ENCODE measurements at regions not wholly inside any gene's neighbourhood (a gene's known extent, or its start where the extent isn't known, plus 50 kb on each side); places are given as distances from the start of the nearest gene placed in this dataset.
"Not testable (repeated sequence)": the region's sequence is repeated elsewhere in the genome, so short reads cannot be mapped to it uniquely, and the experiment has no call there.

GRCh38 chr5:42225009-42225408, 198.2 kb upstream of the GHR start:
- Mint-ChIP-seq H3K9me3 (no peaks in the 10 kb centered on the region), H3K27ac (no peak overlapping the region), H3K4me3 (no peak overlapping the region), H3K4me1 (ENCODE audit: low read depth) (no peaks in the 10 kb centered on the region), H3K36me3 (ENCODE audit: low read depth) (no peaks in the 10 kb centered on the region), H3K27me3 (ENCODE audit: insufficient read depth) (no peaks in the 10 kb centered on the region)
- no peak for DNase-seq (ENCODE audit: low spot score)
- intact Hi-C loops (cut with micrococcal nuclease): no loop called here

- no peak for DNase-seq (ENCODE audit: low spot score)
- intact Hi-C loops (cut with micrococcal nuclease): no loop called here
- H3K27me3 Mint-ChIP-seq (ENCODE audit: insufficient read depth): no peaks in the 10 kb centered on the region
- H3K36me3 Mint-ChIP-seq (ENCODE audit: low read depth): no peaks in the 10 kb centered on the region
- H3K4me3 Mint-ChIP-seq: no peak overlapping the region
- H3K27ac Mint-ChIP-seq: no peak overlapping the region
- no peaks in the 10 kb centered on the region for H3K4me1 Mint-ChIP-seq (ENCODE audit: low read depth)
- H3K9me3 Mint-ChIP-seq: no peaks in the 10 kb centered on the region
These were observed 195.0 kb upstream of the GHR start for GRCh38 chr5:42228279-42228678.

- DNase-seq (ENCODE audit: low spot score): no peak
- H3K9me3 Mint-ChIP-seq: no peaks in the 10 kb centered on the region
- no peak overlapping the region for H3K27ac Mint-ChIP-seq
- H3K36me3 Mint-ChIP-seq (ENCODE audit: low read depth): no peaks in the 10 kb centered on the region
- no peaks in the 10 kb centered on the region for H3K4me1 Mint-ChIP-seq (ENCODE audit: low read depth)
- intact Hi-C loops (cut with micrococcal nuclease): no loop called here
- no peak overlapping the region for H3K4me3 Mint-ChIP-seq
- H3K27me3 Mint-ChIP-seq (ENCODE audit: insufficient read depth): no peaks in the 10 kb centered on the region
These were observed 192.4 kb upstream of the GHR start for GRCh38 chr5:42230839-42231238.

DNA sequence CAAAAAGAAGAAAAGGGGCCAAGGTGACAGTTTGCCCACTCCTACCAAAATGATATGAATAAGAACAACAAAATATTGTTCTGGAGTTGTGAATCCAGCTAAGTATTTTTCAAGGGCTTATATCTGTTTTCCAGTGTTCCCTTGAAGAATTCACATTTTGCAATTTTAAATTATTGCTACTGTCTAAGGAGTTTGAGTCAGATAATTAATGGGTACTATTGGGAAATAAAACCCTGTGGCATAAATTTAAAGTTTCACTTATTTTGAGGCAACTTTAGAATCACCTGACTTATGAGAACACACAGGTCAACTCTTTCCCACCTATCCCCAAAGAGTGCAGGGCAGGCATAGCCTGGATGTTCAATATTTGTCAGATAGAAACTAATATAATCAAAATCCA, 188.0 kb upstream of the GHR start:
- no peaks in the 10 kb centered on the region for H3K4me1 Mint-ChIP-seq (ENCODE audit: low read depth)
- intact Hi-C loops (cut with micrococcal nuclease): no loop called here
- H3K27ac Mint-ChIP-seq: no peak overlapping the region
- H3K4me3 Mint-ChIP-seq: no peak overlapping the region
- H3K36me3 Mint-ChIP-seq (ENCODE audit: low read depth): no peaks in the 10 kb centered on the region
- H3K27me3 Mint-ChIP-seq (ENCODE audit: insufficient read depth): no peaks in the 10 kb centered on the region
- H3K9me3 Mint-ChIP-seq: no peaks in the 10 kb centered on the region
- no peak for DNase-seq (ENCODE audit: low spot score)

- H3K27ac Mint-ChIP-seq: no peak overlapping the region
- no peaks in the 10 kb centered on the region for H3K9me3 Mint-ChIP-seq
- H3K27me3 Mint-ChIP-seq (ENCODE audit: insufficient read depth): no peaks in the 10 kb centered on the region
- DNase-seq (ENCODE audit: low spot score): no peak
- H3K36me3 Mint-ChIP-seq (ENCODE audit: low read depth): no peaks in the 10 kb centered on the region
- H3K4me1 Mint-ChIP-seq (ENCODE audit: low read depth): no peaks in the 10 kb centered on the region
- intact Hi-C loops (cut with micrococcal nuclease): no loop called here
- no peak overlapping the region for H3K4me3 Mint-ChIP-seq
These were observed 187.4 kb upstream of the GHR start for GRCh38 chr5:42235837-42236236.

DNA sequence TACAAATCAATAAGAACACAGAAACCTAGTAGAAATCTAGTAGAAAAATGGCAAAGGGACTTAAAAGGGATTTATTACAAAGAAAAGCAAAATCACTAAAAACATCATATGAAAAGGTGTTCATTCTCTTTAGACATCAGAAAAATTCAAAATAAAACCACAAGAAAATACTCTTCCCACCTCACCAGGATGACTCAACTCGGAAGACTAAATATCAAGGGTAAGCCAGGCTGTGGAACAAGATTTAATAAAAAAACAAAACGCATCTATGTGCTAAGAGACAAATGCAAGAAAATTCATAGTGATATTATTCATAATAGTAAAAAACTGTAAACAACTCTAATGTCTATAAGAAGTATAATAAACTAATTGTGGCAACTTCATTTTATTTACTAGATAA, 181.6 kb upstream of the GHR start:
- Mint-ChIP-seq H3K4me1 (ENCODE audit: low read depth) (no peaks in the 10 kb centered on the region), H3K9me3 (no peaks in the 10 kb centered on the region), H3K36me3 (ENCODE audit: low read depth) (no peaks in the 10 kb centered on the region), H3K27me3 (ENCODE audit: insufficient read depth) (no peaks in the 10 kb centered on the region), H3K27ac (no peak overlapping the region), H3K4me3 (no peak overlapping the region)
- no peak for DNase-seq (ENCODE audit: low spot score)
- intact Hi-C loops (cut with micrococcal nuclease): no loop called here

DNA sequence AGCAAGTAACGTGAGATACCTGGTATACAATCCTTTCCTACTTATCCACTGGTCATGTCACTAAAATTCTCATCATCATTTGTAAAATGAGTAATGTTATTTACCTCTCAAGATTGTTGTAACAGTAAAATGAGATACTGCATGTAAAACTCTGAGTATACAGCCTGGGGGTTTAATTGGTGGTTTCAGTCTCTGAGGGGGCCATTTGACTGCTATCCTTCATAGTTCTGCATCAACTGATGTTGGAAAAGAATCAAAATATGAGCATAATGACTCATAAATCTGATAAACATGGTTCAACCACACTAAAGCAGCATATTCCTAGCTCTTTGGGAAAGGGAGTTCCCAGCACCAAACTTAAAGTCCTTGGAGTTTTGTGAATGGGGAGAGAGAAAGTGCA, 181.0 kb upstream of the GHR start:
- DNase-seq (ENCODE audit: low spot score): no peak
- no peaks in the 10 kb centered on the region for H3K9me3 Mint-ChIP-seq
- no peak overlapping the region for H3K27ac Mint-ChIP-seq
- no peak overlapping the region for H3K4me3 Mint-ChIP-seq
- intact Hi-C loops (cut with micrococcal nuclease): no loop called here
- no peaks in the 10 kb centered on the region for H3K27me3 Mint-ChIP-seq (ENCODE audit: insufficient read depth)
- no peaks in the 10 kb centered on the region for H3K4me1 Mint-ChIP-seq (ENCODE audit: low read depth)
- H3K36me3 Mint-ChIP-seq (ENCODE audit: low read depth): no peaks in the 10 kb centered on the region

DNA sequence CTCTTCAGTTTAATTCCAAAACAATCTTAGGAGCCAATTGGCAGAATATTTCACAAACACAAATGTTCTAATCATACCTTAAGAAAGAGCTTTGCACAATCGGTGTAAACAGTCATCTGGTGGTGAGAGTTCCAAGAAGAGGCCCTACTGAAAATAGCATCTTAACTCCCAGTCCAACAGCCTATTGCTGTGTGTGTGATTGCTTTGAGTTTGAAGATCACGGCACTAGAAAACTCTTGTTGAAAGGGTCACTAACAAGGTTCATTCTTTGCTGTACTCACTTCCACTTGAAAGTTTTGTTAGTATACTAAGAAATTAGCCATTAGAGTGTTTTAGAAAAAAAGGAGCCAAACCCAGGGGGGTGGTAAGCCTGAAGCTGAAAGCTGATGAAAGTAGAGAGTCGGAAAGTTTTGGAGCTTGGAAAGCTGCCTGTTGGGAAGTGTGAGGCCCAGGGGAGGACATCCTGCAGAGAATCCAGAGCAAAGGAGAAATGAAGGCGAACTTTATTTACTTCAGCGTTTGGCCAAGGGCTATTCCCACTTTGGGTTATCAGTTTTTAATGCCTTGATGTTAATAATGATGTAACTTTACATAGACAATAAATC, 180.3 kb upstream of the GHR start:
- DNase-seq (ENCODE audit: low spot score): no peak
- H3K9me3 Mint-ChIP-seq: no peaks in the 10 kb centered on the region
- H3K4me1 Mint-ChIP-seq (ENCODE audit: low read depth): no peaks in the 10 kb centered on the region
- no peaks in the 10 kb centered on the region for H3K27me3 Mint-ChIP-seq (ENCODE audit: insufficient read depth)
- H3K27ac Mint-ChIP-seq: no peak overlapping the region
- H3K36me3 Mint-ChIP-seq (ENCODE audit: low read depth): no peaks in the 10 kb centered on the region
- intact Hi-C loops (cut with micrococcal nuclease): no loop called here
- H3K4me3 Mint-ChIP-seq: no peak overlapping the region

DNA sequence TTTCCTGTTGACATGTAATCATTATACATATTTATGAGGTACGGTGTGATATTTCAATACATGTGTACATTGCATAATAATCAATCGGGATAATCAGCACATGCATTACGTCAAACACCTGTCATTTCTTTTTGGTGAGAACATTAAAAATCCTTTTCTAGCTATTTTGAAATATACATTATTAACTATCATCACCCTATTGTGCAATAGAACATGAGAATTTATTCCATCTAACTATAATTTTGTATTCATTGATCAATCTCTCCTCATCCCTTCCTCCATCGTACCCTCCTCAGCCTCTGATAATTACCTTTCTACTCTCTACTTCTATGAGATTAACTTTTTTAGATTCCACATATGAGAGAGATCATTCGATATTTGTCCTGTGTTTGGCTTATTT, 170.9 kb upstream of the GHR start:
- Mint-ChIP-seq H3K9me3 (peaks cover 3% of the 10 kb centered on the region), H3K4me1 (ENCODE audit: low read depth) (no peaks in the 10 kb centered on the region), H3K4me3 (no peak overlapping the region), H3K27me3 (ENCODE audit: insufficient read depth) (no peaks in the 10 kb centered on the region), H3K36me3 (ENCODE audit: low read depth) (no peaks in the 10 kb centered on the region), H3K27ac (no peak overlapping the region)
- intact Hi-C loops (cut with micrococcal nuclease): no loop called here
- DNase-seq (ENCODE audit: low spot score): no peak

DNA sequence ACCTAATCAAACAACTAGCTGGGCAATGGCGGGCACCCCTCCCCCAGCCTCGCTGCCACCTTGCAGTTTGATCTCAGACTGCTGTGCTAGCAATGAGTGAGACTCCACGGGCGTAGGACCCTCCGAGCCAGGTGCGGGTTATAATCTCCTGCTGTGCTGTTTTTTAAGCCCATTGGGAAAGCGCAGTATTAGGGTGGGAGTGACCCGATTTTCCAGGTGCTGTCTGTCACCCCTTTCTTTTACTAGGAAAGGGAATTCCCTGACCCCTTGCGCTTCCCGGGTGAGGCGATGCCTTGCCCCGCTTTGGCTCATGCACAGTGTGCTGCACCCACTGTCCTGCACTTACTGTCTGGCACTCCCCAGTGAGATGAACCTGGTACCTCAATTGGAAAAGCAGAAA, 163.3 kb upstream of the GHR start:
- H3K4me1 Mint-ChIP-seq (ENCODE audit: low read depth); H3K36me3 Mint-ChIP-seq (ENCODE audit: low read depth); H3K27ac Mint-ChIP-seq; H3K27me3 Mint-ChIP-seq (ENCODE audit: insufficient read depth); intact Hi-C loops (cut with micrococcal nuclease); H3K4me3 Mint-ChIP-seq; H3K9me3 Mint-ChIP-seq; DNase-seq (ENCODE audit: low spot score): not testable (repeated sequence)

DNA sequence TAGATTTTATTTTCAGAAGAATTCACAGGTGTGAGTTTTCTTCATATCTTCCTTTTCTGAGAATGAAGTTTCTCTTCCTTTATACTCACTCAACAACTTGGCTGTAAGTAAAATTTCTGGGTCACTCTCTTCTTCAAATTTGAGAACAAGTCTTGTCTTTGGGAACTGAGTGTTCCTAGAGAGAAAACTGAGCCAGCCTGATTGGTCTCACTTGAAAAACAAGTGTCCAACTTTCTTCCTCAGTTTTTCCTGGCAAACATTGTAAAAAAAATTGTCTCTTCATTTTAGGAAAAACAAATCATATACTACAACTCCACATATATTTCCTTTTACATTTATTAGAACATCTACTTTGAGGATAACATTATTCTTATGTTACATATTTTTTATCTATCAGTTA, 156.1 kb upstream of the GHR start:
- no peaks in the 10 kb centered on the region for H3K4me1 Mint-ChIP-seq (ENCODE audit: low read depth)
- no peaks in the 10 kb centered on the region for H3K9me3 Mint-ChIP-seq

GRCh38 chr5:42268170-42268569, 155.1 kb upstream of the GHR start:
- not testable (repeated sequence) for H3K27ac Mint-ChIP-seq, H3K9me3 Mint-ChIP-seq

More for the DNA sequence above, 156.1 kb upstream of the GHR start:
- intact Hi-C loops (cut with micrococcal nuclease): no loop called here
- no peak for DNase-seq (ENCODE audit: low spot score)
- peaks cover 2% of the 10 kb centered on the region for H3K27me3 Mint-ChIP-seq (ENCODE audit: insufficient read depth)
- H3K4me3 Mint-ChIP-seq: no peak overlapping the region
- H3K36me3 Mint-ChIP-seq (ENCODE audit: low read depth): no peaks in the 10 kb centered on the region
- no peak overlapping the region for H3K27ac Mint-ChIP-seq

GRCh38 chr5:42268630-42269029, 154.6 kb upstream of the GHR start:
- H3K4me3 Mint-ChIP-seq: no peak overlapping the region
- H3K36me3 Mint-ChIP-seq (ENCODE audit: low read depth): no peaks in the 10 kb centered on the region
- no peak for DNase-seq (ENCODE audit: low spot score)
- intact Hi-C loops (cut with micrococcal nuclease): no loop called here
- H3K27me3 Mint-ChIP-seq (ENCODE audit: insufficient read depth): peaks cover 2% of the 10 kb centered on the region
- H3K4me1 Mint-ChIP-seq (ENCODE audit: low read depth): no peaks in the 10 kb centered on the region
- peak overlapping the region; percentile 50 for H3K27ac Mint-ChIP-seq
- no peaks in the 10 kb centered on the region for H3K9me3 Mint-ChIP-seq

More at GRCh38 chr5:42268170-42268569, 155.1 kb upstream of the GHR start:
- H3K4me1 Mint-ChIP-seq (ENCODE audit: low read depth); H3K36me3 Mint-ChIP-seq (ENCODE audit: low read depth); intact Hi-C loops (cut with micrococcal nuclease); H3K4me3 Mint-ChIP-seq; H3K27me3 Mint-ChIP-seq (ENCODE audit: insufficient read depth); DNase-seq (ENCODE audit: low spot score): not testable (repeated sequence)

GRCh38 chr5:42270771-42271170, 152.5 kb upstream of the GHR start:
- Mint-ChIP-seq H3K4me3 (no peak overlapping the region), H3K36me3 (ENCODE audit: low read depth) (no peaks in the 10 kb centered on the region), H3K27me3 (ENCODE audit: insufficient read depth) (peaks cover 2% of the 10 kb centered on the region), H3K27ac (no peak overlapping the region), H3K4me1 (ENCODE audit: low read depth) (no peaks in the 10 kb centered on the region), H3K9me3 (no peaks in the 10 kb centered on the region)
- intact Hi-C loops (cut with micrococcal nuclease): no loop called here
- DNase-seq (ENCODE audit: low spot score): no peak
